Suprapubic skin (tissue), 3 donors: ENCODE measurements at regions not wholly inside any gene's neighbourhood (a gene's known extent, or its start where the extent isn't known, plus 50 kb on each side); places are given as distances from the start of the nearest gene placed in this dataset.

Experiments used
- EP300 ChIP-seq: sonication (generic); formaldehyde crosslinking; IDR thresholded peaks from one replicate; pipeline ENCODE4 v1.6.1; 2017; ENCODE audit warnings: antibody characterized with exemption
- TF ChIP-seq, protein P1 (sequence below), 2 donors: fragments of 200-600 bp in 1 of 2; fragments of 450-650 bp in 1 of 2; sonication (generic) in 1 of 2; IDR thresholded peaks; one replicate each; pipeline ENCODE4 v1.5.1; 2016 to 2019; ENCODE audit warnings: antibody characterized with exemption in 2 of 2, mild to moderate bottlenecking in 1 of 2, moderate library complexity in 1 of 2

- TF ChIP-seq, protein P1, sequence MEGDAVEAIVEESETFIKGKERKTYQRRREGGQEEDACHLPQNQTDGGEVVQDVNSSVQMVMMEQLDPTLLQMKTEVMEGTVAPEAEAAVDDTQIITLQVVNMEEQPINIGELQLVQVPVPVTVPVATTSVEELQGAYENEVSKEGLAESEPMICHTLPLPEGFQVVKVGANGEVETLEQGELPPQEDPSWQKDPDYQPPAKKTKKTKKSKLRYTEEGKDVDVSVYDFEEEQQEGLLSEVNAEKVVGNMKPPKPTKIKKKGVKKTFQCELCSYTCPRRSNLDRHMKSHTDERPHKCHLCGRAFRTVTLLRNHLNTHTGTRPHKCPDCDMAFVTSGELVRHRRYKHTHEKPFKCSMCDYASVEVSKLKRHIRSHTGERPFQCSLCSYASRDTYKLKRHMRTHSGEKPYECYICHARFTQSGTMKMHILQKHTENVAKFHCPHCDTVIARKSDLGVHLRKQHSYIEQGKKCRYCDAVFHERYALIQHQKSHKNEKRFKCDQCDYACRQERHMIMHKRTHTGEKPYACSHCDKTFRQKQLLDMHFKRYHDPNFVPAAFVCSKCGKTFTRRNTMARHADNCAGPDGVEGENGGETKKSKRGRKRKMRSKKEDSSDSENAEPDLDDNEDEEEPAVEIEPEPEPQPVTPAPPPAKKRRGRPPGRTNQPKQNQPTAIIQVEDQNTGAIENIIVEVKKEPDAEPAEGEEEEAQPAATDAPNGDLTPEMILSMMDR (IDR thresholded peaks at IDR 0.05): no peak
- no peak for TF ChIP-seq EP300
Observed at GRCh38 chr1:243902100-243902499, 52.1 kb upstream of the AKT3 start.
